Kidney tubule cell (primary cell): ENCODE measurements at regions not wholly inside any gene's neighbourhood (a gene's known extent, or its start where the extent isn't known, plus 50 kb on each side); places are given as distances from the start of the nearest gene placed in this dataset.
A peak's percentile ranks its signal among the peaks of the same experiment; 100 is the strongest.

Source experiments
- DNase-seq: peaks from one replicate; pipeline ENCODE4 v3.0.0-alpha.2; 2018; ENCODE audit warnings: low spot score

GRCh38 chr3:147937891-147938290, 528.7 kb downstream of the ZIC1 start:
- no peak for DNase-seq

DNA sequence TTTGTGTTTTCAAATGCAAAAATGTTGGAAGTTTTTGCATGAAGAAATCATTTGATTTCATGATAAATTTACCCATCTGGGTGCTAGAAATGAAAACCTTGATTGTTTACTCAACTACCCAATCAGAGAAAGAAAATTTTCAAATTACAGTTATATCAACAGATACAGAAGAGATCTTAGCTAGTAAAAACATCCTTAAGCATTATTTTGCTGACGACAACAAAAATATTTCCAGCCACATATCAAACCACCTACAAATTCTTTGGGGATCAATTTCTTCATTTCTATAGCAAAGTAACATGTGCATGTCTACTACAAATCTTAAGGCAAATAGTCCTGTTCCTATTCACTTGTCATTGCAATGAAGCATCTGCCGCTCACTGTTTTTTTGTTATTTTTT, 530.3 kb downstream of the ZIC1 start:
- DNase-seq = no peak

DNA sequence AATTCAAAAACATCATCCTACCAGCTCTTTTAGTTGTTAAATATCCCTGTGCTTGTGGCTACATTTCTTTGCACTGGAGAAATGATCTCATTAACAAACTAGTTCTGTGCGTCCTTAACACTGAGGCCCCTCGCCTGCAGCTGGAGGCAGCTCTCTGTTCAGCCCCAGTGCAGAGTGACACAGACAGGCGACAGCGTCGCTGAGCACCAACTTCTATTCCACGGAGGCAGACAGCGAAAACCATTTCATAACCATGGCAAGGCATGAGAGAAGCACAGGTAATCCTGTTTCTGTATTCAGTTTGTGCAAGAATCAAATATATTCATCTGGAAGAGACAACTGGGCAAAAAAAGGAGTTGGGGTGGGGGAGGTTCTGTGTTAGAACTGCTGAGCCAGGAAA, 530.7 kb downstream of the ZIC1 start:
- peak; percentile 6 for DNase-seq

DNA sequence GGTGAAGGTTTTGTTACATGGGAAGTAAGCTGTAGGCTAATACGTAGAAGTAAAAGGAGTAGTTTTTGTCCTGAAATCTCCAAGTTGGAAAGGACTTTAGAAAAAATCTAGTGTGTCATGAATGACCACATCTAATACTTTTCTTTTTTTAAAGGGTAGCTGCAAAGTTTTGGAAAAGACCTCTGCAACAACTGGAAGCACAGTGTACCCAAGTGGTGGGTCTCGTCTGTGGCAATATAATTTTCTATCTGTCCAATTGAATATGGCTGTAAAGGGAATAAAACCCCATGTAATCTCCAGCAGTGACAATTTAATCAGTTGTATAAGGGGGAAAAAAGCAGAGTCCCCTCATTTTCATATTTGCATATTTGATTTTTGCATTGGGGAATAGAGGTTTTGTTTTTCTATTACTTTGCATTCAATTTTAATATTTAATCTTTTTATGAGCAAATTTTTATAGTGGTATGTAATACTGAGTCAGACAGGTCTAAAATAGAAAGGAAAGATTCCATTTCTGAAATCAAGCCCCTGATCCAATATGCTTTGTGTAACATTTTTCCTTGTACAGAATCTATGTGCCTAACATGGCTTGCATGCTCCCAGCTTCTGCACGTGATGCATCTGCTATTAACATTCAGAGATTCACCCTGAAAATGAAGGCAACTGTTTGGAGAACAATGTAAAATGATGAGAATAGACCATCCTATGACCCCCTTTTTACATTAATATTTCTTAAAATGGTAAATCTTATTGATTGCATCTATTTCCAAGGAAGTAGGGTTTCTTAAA, 531.4 kb downstream of the ZIC1 start:
- no peak for DNase-seq

DNA sequence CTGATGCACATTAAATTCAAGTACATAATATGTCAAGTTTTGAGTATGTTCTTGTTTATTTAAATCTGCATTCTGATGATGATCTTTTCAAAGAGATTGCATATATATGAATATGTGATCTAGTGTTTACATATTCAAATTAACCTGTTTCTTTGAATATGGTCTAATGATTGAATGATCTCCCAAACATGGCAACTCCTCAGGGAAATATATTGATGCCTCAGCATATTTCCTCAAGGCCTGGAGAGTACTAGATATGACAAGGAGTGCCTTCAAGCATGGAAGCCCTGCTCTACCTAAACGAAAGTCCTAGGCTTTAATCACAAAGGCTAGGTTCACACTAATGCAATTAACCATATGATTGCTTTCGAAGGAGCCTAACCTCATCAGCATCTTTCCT, 532.8 kb downstream of the ZIC1 start:
- no peak for DNase-seq

DNA sequence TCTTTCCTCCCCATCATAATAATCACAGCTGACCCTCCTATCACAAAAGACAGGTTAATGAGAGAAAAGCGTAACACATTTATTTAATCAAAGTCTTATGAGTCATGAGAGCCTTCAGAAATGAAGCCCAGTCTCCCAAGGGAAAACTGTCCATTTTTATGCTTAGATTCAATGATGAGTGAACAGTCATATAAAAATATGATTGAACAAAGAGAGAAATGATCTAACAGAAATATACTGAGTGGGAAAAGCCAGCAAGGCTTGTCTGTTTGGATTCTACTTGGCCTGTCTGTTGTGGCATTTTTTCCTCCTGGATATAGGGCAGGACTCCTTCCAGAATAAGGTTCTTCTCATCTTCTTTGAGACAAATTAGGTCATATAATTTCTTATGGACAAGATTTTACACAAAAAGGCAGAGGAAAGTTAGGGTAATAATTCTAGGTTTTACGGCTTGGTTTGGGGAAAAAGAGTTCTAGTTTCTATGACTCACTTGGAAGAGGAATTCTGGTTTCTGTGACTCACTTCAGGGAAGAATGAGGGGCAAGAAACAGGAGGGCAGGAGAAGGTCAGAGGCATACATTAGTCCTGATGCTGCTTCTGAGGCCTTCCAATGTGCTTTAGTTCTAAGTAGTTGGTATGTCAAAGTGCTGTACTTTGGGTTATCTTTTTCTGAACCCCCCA, 534.2 kb downstream of the ZIC1 start:
- peak; percentile 86 for DNase-seq

GRCh38 chr3:147945968-147946519, 536.9 kb downstream of the ZIC1 start:
- peak; percentile 89 for DNase-seq

DNA sequence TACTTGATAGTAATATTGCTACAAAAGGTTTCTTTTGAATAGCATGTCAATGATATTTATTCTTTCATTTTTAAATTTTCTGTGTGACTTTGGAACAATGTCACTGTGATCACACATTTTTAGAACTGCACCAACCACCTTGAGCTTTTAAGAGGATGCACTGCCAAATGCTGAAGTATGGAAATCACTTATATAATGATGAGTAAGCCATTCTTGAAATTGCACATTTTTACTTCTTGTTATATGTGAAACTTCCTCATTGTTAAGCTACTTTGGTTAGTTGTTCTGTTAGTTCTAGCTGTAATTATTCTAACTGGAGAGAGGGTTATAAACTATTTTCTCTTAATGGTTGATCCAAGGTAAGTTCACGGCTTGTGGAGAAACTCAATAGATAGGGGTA, 547.5 kb downstream of the ZIC1 start:
- no peak for DNase-seq

GRCh38 chr3:147958754-147959153, 549.6 kb downstream of the ZIC1 start:
- DNase-seq = no peak

- DNase-seq = no peak
Observed at GRCh38 chr3:147960786-147961185, 551.6 kb downstream of the ZIC1 start.

GRCh38 chr3:147962408-147963164, 553.4 kb downstream of the ZIC1 start:
- DNase-seq = no peak

DNA sequence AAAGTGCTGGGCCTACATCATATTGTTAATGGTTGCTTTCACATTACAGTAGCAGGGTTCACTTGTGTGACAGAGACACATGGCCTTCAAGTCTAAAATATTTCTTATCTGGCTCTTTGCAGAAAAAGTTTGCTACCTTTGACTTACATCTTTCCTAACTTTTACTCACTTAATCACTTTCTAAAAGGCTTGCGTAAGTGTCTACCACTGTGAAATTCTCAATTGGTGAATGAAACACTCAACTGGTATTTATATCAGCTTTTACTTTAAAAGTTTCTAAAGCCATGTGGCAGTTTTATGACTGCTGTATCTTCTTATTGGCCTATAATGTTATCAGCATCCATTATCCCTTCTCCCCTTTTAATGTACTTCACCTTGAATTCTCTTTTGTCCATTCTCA, 554.5 kb downstream of the ZIC1 start:
- no peak for DNase-seq

DNA sequence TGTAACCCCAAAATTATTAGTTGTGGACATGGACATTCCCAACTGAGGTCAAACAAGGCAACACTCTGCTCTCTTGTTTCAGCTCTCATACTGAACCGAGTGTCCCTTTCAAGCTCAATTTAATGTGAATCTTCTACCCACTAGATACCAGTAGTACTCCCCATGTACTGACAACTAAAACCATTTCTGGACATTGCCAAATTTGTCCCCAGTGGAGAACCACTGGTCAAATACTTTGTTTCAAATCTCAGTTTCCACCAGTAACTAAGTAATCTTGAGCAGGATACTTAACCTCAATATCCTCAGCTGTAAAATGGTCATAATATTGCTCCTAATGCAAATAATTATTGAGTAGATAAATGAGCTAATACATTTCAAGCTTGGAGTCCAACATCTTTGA, 566.0 kb downstream of the ZIC1 start:
- no peak for DNase-seq

DNA sequence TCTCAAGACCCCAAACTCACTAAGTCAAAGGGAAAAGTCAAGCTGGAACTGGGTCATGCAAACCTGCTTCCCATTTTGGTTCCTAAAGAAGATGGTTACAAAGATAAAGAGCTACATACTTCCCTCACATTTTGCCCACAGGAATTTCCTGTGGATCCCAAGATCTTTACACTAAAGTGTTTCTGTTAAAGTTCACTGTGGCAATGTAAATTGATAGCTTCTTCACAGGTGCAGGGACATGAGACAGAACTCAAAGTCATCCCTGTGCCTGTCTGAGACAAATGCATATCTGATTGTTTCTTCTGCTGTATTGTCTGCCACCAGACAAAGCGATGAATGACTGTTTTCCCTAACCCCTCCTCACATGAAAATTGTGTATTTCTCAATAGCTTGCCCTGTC, 567.8 kb downstream of the ZIC1 start:
- DNase-seq = no peak

- DNase-seq = no peak
Observed at GRCh38 chr3:147987549-147987948, 578.4 kb downstream of the ZIC1 start.

GRCh38 chr3:147989344-147989743, 580.2 kb downstream of the ZIC1 start:
- DNase-seq = no peak

- DNase-seq = no peak
Observed at GRCh38 chr3:148002705-148003205, 593.6 kb downstream of the ZIC1 start.

- no peak for DNase-seq
Observed at GRCh38 chr3:148004331-148004730, 595.2 kb downstream of the ZIC1 start.

DNA sequence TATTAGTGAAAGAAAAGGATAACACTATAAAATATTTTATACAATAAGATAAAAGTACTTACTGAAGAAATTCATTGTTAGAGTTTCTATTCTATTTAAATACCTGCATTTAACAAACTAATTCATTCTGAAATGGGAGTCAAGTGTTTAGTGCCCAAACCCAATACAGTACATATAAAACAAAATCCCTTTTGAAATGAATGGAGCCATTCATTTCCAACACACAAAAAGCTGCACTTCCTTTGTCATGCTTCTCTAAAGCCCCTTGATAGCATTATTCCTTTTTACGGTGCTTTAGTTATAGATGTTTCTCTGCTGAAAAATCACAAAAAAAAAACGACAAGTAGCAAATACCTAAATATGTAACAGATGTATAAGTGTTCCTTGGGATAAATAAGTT, 596.3 kb downstream of the ZIC1 start:
- no peak for DNase-seq

GRCh38 chr3:148006508-148006907, 597.3 kb downstream of the ZIC1 start:
- peak; percentile 88 for DNase-seq

DNA sequence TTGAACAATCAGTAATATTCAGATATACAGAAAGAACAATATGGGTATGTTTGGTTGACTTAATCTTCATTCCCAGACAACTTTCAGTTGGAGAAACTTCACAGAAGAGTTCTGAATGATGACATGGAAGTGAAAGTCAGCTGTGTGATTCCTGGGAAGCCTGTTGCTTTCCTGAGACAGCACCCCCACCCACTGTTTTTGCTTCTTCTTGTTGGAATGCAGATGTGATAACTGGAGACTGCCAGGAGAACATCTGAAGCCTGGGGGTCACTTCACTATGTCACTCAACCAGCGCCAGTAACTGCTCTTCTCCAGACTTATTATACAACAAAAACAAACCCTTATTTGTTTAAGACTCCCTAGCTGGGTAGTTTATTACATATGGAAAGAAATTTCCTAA, 599.4 kb downstream of the ZIC1 start:
- no peak for DNase-seq

DNA sequence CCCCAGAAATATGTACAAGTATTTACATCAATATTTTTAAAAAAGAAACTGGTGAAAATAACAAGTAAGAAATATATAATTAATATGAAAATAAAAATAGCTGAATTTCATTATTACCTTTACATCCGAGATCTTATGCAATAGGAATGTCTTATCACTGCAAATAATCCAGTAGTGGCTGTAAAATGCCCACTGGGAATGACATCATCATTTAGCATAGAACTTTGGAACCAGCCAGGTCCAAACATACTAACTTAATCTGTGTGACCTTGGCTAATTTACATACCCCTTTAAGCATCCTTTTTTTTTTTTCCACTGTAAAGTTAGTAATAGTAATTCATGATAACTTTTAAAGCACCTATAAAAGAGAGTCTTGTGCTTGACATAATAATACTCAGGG, 611.7 kb downstream of the ZIC1 start:
- DNase-seq = no peak

DNA sequence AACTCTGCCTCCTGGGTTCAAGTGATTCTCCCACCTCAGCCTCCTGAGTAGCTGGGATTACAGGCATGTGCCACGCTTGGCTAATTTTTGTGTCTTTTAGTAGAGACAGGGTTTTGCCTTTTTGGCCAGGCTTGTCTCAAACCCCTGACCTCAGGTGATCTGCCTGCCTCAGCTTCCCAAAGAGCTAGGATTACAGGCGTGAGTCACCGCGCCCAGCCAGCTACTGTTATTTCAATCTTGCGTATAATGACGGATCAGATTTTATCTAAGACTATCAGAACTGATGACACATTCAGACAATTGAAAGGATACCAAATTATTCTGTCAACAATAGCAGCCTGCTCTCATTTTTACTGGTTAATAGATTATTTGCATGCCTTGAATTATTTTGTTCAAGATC, 612.2 kb downstream of the ZIC1 start:
- no peak for DNase-seq
